22Rv1 (cell line): ENCODE measurements at regions not wholly inside any gene's neighbourhood (a gene's known extent, or its start where the extent isn't known, plus 50 kb on each side); places are given as distances from the start of the nearest gene placed in this dataset.
A peak's percentile ranks its signal among the peaks of the same experiment; 100 is the strongest.
"Not testable (repeated sequence)": the region's sequence is repeated elsewhere in the genome, so short reads cannot be mapped to it uniquely, and the experiment has no call there.

ENCODE experiments used
- H3K27ac ChIP-seq: fragments of 450-650 bp; 2 replicates; pipeline ENCODE4 v1.5.1; 2017
- CTCF ChIP-seq: fragments of 450-650 bp; IDR thresholded peaks from 2 replicates; pipeline ENCODE4 v1.5.1; 2017; ENCODE audit warnings: mild to moderate bottlenecking
- ZFX ChIP-seq: fragments of 450-650 bp; IDR thresholded peaks from 2 replicates; pipeline ENCODE4 v1.6.1; 2017; ENCODE audit warnings: antibody characterized with exemption, borderline replicate concordance

GRCh38 chr11:38759394-38759793 is 2161.4 kb upstream of the RAG2 start:
- H3K27ac ChIP-seq, result no peak overlapping the region
- TF ChIP-seq ZFX, result no peak
- TF ChIP-seq CTCF, result no peak

- TF ChIP-seq CTCF (no peak), ZFX (no peak)
- H3K27ac ChIP-seq, result no peak overlapping the region
Observed at GRCh38 chr11:38756537-38756936, 2158.5 kb upstream of the RAG2 start.

GRCh38 chr11:38751421-38751820 is 2153.4 kb upstream of the RAG2 start:
- TF ChIP-seq CTCF (no peak), ZFX (no peak)
- no peak overlapping the region for H3K27ac ChIP-seq

GRCh38 chr11:38746516-38746915 is 2148.5 kb upstream of the RAG2 start:
- not testable (repeated sequence) for H3K27ac ChIP-seq

- TF ChIP-seq ZFX (no peak), CTCF (no peak)
Observed at GRCh38 chr11:38723361-38723760, 2125.3 kb upstream of the RAG2 start.

GRCh38 chr11:38721586-38722315 is 2123.7 kb upstream of the RAG2 start:
- TF ChIP-seq CTCF (no peak), ZFX (no peak)
- H3K27ac ChIP-seq, result no peak overlapping the region

More at GRCh38 chr11:38723361-38723760, 2125.3 kb upstream of the RAG2 start:
- no peak overlapping the region for H3K27ac ChIP-seq

GRCh38 chr11:38718659-38719058 is 2120.6 kb upstream of the RAG2 start:
- TF ChIP-seq CTCF, result no peak
- TF ChIP-seq ZFX, result no peak
- peak overlapping the region; percentile 43; the same call in 1 of the 2 replicates for H3K27ac ChIP-seq

- peak overlapping the region; percentile 43; the same call in 1 of the 2 replicates for H3K27ac ChIP-seq
- TF ChIP-seq ZFX, result no peak
- no peak for TF ChIP-seq CTCF
Observed at GRCh38 chr11:38718049-38718448, 2120.0 kb upstream of the RAG2 start.
